K562 (cell line): ENCODE measurements at regions not wholly inside any gene's neighbourhood (a gene's known extent, or its start where the extent isn't known, plus 50 kb on each side); places are given as distances from the start of the nearest gene placed in this dataset.

ENCODE experiments used
- ATAC-seq: fragments of 200-7000 bp; cut with Tn5 transposase; 3 replicates; pipeline ENCODE4 v1.9.1; 2020; ENCODE audit warnings: moderate library complexity
- BruUV-seq: library from RNA; stranded (reverse); fragments of 400-500 nt; replicated peaks from 2 replicates; lab custom pipeline; 2021; lab: Mats Ljungman, UMichigan
- CTCF ChIA-PET: fragments of 300-600 bp; formaldehyde crosslinking; extraction: SDS; loops from one replicate; lab custom pipeline; 2021; ENCODE audit warnings: low intra/inter-chr PET ratio; lab: Yijun Ruan, JAX
- POLR2A ChIA-PET: fragments of 300-600, 350-650 bp; sonication (Branson Sonifier 250); formaldehyde crosslinking; extraction: SDS; loops from one replicate; lab custom pipeline; 2021; ENCODE audit warnings: antibody characterized with exemption, inconsistent platforms; lab: Yijun Ruan, JAX
- DNase-seq, 4 experiments: peaks; one replicate each; pipeline versions ENCODE4 v3.0.0 to v3.0.0-alpha.2; 2011 to 2018; ENCODE audit warnings: low spot score in 3 of 4, mixed read lengths in 3 of 4; ENCODE audit errors: extremely low read depth in 1 of 4
- FAIRE-seq: peaks from 2 replicates; lab custom pipeline; 2011; peaks lifted over from hg19 to GRCh38; lab: Jason Lieb, UNC
- H2AFZ ChIP-seq: 2 replicates; pipeline ENCODE4 v1.6.0; 2011; ENCODE audit warnings: low read depth, low read length, control low read depth, inconsistent platforms
- H3K27ac ChIP-seq: fragments of 200-600 bp; 3 replicates; pipeline ENCODE4 v1.8.0; 2011; ENCODE audit warnings: low read depth, mild to moderate bottlenecking, control low read depth, inconsistent platforms, low read length, moderate library complexity, mixed read lengths; ENCODE audit errors: extremely low read depth
- H3K27me3 ChIP-seq, 2 experiments: fragments of 300-600 bp in 1 of 2; 2 replicates in 1 of 2; 3 replicates in 1 of 2; pipeline versions ENCODE4 v1.6.0 to v1.8.0; 2011; ENCODE audit warnings: inconsistent platforms in 2 of 2, low read length in 2 of 2, mild to moderate bottlenecking in 1 of 2, mixed read lengths in 1 of 2, moderate library complexity in 1 of 2; ENCODE audit not compliant: control insufficient read depth in 2 of 2, insufficient read depth in 2 of 2
- H3K36me3 ChIP-seq: fragments of 300-600 bp; 3 replicates; pipeline ENCODE4 v1.8.0; 2011; ENCODE audit warnings: mild to moderate bottlenecking, low read length, inconsistent platforms; ENCODE audit not compliant: control insufficient read depth, insufficient read depth
- H3K4me1 ChIP-seq, 2 experiments: fragments of 200-600 bp in 1 of 2; replicated peaks in 1 of 2; 2 replicates in 1 of 2; 3 replicates in 1 of 2; pipeline versions ENCODE4 v1.5.1 to v1.8.0; 2011; ENCODE audit warnings: inconsistent platforms in 2 of 2, low read length in 2 of 2, mild to moderate bottlenecking in 1 of 2, mixed read lengths in 1 of 2, moderate library complexity in 1 of 2; ENCODE audit not compliant: control insufficient read depth in 2 of 2, insufficient read depth in 2 of 2
- H3K4me2 ChIP-seq: 2 replicates; pipeline ENCODE4 v1.6.1; 2011; ENCODE audit warnings: low read length, control low read depth, inconsistent platforms, mixed read lengths; ENCODE audit not compliant: insufficient read depth
- H3K4me3 ChIP-seq: fragments of 200-600 bp; sonication (generic), shearing (Covaris generic); 2 replicates; pipeline ENCODE4 v1.5.1; 2016; ENCODE audit warnings: control low read depth, inconsistent platforms
- H3K79me2 ChIP-seq: fragments of 200-600 bp; 3 replicates; pipeline ENCODE4 v1.8.0; 2011; ENCODE audit warnings: low read length, inconsistent platforms; ENCODE audit not compliant: control insufficient read depth, insufficient read depth
- H3K9ac ChIP-seq, 2 experiments: 2 replicates each; pipeline versions ENCODE4 v1.6.0 to v1.6.1; 2011; ENCODE audit warnings: low read depth in 2 of 2, low read length in 2 of 2, control low read depth in 1 of 2, inconsistent platforms in 1 of 2, mild to moderate bottlenecking in 1 of 2, mixed read lengths in 1 of 2; ENCODE audit not compliant: insufficient read depth in 1 of 2
- H3K9me1 ChIP-seq: one replicate; pipeline ENCODE4 v1.6.0; 2011; ENCODE audit warnings: inconsistent platforms, mild to moderate bottlenecking, low read length, moderate library complexity; ENCODE audit not compliant: control insufficient read depth, insufficient read depth
- H3K9me3 ChIP-seq: replicated peaks from 2 replicates; pipeline ENCODE4 v1.5.1; 2011; ENCODE audit warnings: low read depth, low read length, inconsistent platforms; ENCODE audit not compliant: control insufficient read depth, insufficient read depth
- H4K20me1 ChIP-seq: replicated peaks from 2 replicates; pipeline ENCODE4 v1.6.1; 2011; ENCODE audit warnings: low read length, inconsistent platforms, mixed read lengths; ENCODE audit not compliant: control insufficient read depth, insufficient read depth
- ARHGAP35 ChIP-seq: fragments of 450-650 bp; IDR thresholded peaks from 2 replicates; pipeline ENCODE4 v1.6.1; 2018; ENCODE audit not compliant: partially characterized antibody
- BHLHE40 ChIP-seq: IDR thresholded peaks from 2 replicates; pipeline ENCODE4 v1.6.1; 2011; ENCODE audit warnings: low read length, improper control_type of control experiment
- ELF4 ChIP-seq: fragments of 450-650 bp; formaldehyde crosslinking; IDR thresholded peaks from 2 replicates; pipeline ENCODE4 v1.4.0; 2022; ENCODE audit warnings: missing genetic modification characterization
- EP300 ChIP-seq: IDR thresholded peaks from 2 replicates; pipeline ENCODE4 v1.6.1; 2012; ENCODE audit warnings: low read length, improper control_type of control experiment
- EWSR1 ChIP-seq: fragments of 450-650 bp; IDR thresholded peaks from 2 replicates; pipeline ENCODE4 v1.6.1; 2018; ENCODE audit warnings: borderline replicate concordance, mild to moderate bottlenecking, low read depth, moderate library complexity; ENCODE audit not compliant: partially characterized antibody
- GTF2F1 ChIP-seq: IDR thresholded peaks from 2 replicates; pipeline ENCODE4 v1.6.1; 2011; ENCODE audit warnings: low read depth, low read length, improper control_type of control experiment
- SP2 ChIP-seq: IDR thresholded peaks from 2 replicates; pipeline ENCODE4 v1.6.1; 2011; ENCODE audit warnings: mild to moderate bottlenecking, low read depth, low read length, moderate library complexity; ENCODE audit not compliant: poor library complexity, severe bottlenecking; ENCODE audit errors: extremely low read depth
- SREBF2 ChIP-seq: sonication (generic); formaldehyde crosslinking; IDR thresholded peaks from 2 replicates; pipeline ENCODE4 v1.4.0; 2020; ENCODE audit warnings: mild to moderate bottlenecking, missing genetic modification reagents
- WGBS: fragments of 100-300 bp; shearing (Covaris generic); methylation state at CpG from one replicate; pipeline ENCODE4 v1.1.6; 2016; ENCODE audit warnings: low coverage, mixed read lengths; ENCODE audit not compliant: insufficient coverage; ENCODE audit errors: missing lambda C conversion rate; 5-methylcytosine and 5-hydroxymethylcytosine counted together
- in situ Hi-C: fragments of 300-500 bp; cut with MboI; formaldehyde crosslinking; loops from 4 replicates; pipeline ENCODE4 v1.15.0; 2018; ENCODE audit warnings: inconsistent platforms, mixed read lengths
- intact Hi-C: fragments of 100-400 bp; cut with micrococcal nuclease; formaldehyde crosslinking; loops from 2 replicates; pipeline ENCODE4 v1.14.2; 2022
- TF ChIP-seq, protein P1 (sequence below): sonication (generic); formaldehyde crosslinking; IDR thresholded peaks from 2 replicates; pipeline ENCODE4 v1.8.1; 2023; ENCODE audit warnings: mild to moderate bottlenecking, missing genetic modification reagents
- TF ChIP-seq, protein P2 (sequence below): fragments of 450-650 bp; IDR thresholded peaks from 2 replicates; pipeline ENCODE4 v1.6.1; 2016; ENCODE audit warnings: low read depth, mild to moderate bottlenecking, moderate library complexity

DNA sequence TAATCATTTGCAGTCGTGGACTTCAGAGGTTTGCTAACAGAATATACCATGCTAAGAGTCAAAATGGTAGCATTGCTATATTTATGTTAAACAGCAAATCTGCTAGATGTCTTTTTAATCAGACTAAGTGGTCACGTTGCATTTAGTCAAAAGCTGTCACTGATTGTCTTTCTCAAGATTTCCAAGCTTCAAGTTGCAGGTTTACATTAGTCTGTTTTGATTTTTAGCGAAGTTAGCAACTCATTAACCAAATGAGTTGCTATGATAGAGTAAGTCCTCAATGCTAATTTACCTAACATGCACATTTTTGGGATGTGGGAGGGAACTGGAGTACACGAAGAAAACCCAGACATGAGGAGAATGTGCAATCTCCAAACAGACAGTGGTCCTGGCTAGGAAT is 653.2 kb downstream of the TNS3 start (continued):
- TF ChIP-seq, protein P1, sequence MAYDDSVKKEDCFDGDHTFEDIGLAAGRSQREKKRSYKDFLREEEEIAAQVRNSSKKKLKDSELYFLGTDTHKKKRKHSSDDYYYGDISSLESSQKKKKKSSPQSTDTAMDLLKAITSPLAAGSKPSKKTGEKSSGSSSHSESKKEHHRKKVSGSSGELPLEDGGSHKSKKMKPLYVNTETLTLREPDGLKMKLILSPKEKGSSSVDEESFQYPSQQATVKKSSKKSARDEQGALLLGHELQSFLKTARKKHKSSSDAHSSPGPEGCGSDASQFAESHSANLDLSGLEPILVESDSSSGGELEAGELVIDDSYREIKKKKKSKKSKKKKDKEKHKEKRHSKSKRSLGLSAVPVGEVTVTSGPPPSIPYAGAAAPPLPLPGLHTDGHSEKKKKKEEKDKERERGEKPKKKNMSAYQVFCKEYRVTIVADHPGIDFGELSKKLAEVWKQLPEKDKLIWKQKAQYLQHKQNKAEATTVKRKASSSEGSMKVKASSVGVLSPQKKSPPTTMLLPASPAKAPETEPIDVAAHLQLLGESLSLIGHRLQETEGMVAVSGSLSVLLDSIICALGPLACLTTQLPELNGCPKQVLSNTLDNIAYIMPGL, result no peak
- no peak for TF ChIP-seq BHLHE40

DNA sequence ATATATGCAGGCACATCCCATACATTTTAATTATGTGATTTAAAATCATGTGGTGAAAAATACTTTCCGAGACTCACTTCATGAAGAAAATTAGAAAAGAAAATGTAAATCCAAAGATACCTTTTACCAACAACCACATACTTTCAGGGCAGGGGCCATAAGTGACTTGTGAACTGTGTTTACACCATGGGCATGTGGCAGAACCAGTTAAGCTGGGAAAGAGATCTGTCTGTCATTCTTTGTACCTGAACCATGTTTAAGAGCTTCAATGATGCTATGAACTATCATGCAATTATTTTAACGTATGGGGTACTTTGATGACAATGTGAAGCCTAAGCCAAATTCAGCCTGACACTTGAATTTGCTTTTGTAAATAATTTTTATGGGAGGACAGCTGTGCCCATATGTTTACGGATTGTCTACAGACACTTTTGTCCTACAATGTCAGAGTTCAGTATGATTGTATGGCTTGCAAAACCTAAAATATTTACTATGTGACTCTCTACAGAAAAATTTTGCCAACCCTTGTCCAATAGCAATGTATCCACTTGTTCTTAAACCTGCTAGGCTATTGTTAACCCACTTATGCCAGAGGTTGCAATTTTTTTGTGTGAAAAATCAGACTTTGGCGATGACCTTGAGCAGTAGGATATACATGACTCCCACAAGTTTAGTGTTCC is 654.6 kb downstream of the TNS3 start:
- DNase-seq (no peak), ATAC-seq (no peak), FAIRE-seq (no peak)
- no TSS peak for BruUV-seq
- no peak overlapping the region for H2AFZ ChIP-seq
- no peak for TF ChIP-seq SP2
- TF ChIP-seq, protein P2, sequence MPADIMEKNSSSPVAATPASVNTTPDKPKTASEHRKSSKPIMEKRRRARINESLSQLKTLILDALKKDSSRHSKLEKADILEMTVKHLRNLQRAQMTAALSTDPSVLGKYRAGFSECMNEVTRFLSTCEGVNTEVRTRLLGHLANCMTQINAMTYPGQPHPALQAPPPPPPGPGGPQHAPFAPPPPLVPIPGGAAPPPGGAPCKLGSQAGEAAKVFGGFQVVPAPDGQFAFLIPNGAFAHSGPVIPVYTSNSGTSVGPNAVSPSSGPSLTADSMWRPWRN, result no peak
- no peak for TF ChIP-seq ELF4 (CRISPR knock-in tag)
- TF ChIP-seq ARHGAP35, result no peak
- TF ChIP-seq GTF2F1, result no peak
- no peak for TF ChIP-seq SREBF2
- no peak for TF ChIP-seq EP300
- no peak for TF ChIP-seq EWSR1
- no peaks in the 10 kb centered on the region for H3K27me3 ChIP-seq
- ChIA-PET POLR2A (no interaction called here), CTCF (no interaction called here)
- H3K27ac ChIP-seq, result no peak overlapping the region
- no peaks in the 10 kb centered on the region for H3K9me3 ChIP-seq
- no peaks in the 10 kb centered on the region for H3K4me1 ChIP-seq
- H3K4me2 ChIP-seq, result no peak overlapping the region
- H3K36me3 ChIP-seq, result no peaks in the 10 kb centered on the region
- no peak overlapping the region for H3K9ac ChIP-seq
- no peaks in the 10 kb centered on the region for H4K20me1 ChIP-seq
- H3K4me3 ChIP-seq, result no peak overlapping the region
- no peaks in the 10 kb centered on the region for H3K79me2 ChIP-seq
- in situ Hi-C loops (no loop called here), intact Hi-C loops (no loop called here)
- WGBS, result 0% methylated on average over 4 of the region's 4 CpGs
- H3K9me1 ChIP-seq, result no peaks in the 10 kb centered on the region
